Vagina (tissue), 2 donors: ENCODE measurements at regions not wholly inside any gene's neighbourhood (a gene's known extent, or its start where the extent isn't known, plus 50 kb on each side); places are given as distances from the start of the nearest gene placed in this dataset.

Experiments
- POLR2A ChIP-seq, 2 donors: fragments of 450-650 bp; IDR thresholded peaks; one replicate each; pipeline ENCODE4 v1.6.1; 2017; ENCODE audit warnings: antibody characterized with exemption in 2 of 2, mild to moderate bottlenecking in 2 of 2, moderate library complexity in 2 of 2
- POLR2AphosphoS5 ChIP-seq, 2 donors: sonication (generic); formaldehyde crosslinking; IDR thresholded peaks; one replicate each; pipeline ENCODE4 v1.9.0; 2017; ENCODE audit warnings: antibody characterized with exemption in 2 of 2, mild to moderate bottlenecking in 2 of 2, low read depth in 1 of 2; ENCODE audit not compliant: insufficient read depth in 1 of 2

DNA sequence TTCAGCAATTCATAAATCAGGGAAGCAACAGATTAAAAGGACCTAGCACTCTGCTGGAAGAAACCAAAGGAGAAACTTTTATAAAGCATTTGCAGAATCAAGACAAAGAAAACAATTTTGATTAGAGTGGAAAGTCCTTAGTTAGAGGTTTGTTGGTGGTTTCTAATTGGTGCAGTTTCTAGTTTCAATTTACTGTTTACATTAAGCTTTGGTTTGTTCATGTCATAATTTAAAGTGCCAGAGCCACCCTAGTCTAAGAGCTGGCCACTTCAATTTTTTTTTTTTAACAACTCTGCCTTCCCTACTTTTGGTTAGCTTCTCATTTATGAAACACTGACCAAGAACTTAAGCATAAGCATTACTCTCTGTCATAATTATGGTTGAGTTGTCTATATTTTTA is 1428.2 kb upstream of the GBE1 start:
- no peak for TF ChIP-seq POLR2AphosphoS5 (IDR thresholded peaks at IDR 0.05; ENCODE audit: insufficient read depth in 1 of 2, low read depth in 1 of 2)
- TF ChIP-seq POLR2A (IDR thresholded peaks at IDR 0.05) = no peak
